Kidney glomerular epithelial cell (primary cell): ENCODE measurements at regions not wholly inside any gene's neighbourhood (a gene's known extent, or its start where the extent isn't known, plus 50 kb on each side); places are given as distances from the start of the nearest gene placed in this dataset.
"Not testable (repeated sequence)": the region's sequence is repeated elsewhere in the genome, so short reads cannot be mapped to it uniquely, and the experiment has no call there.

Source experiments
- DNase-seq: peaks from one replicate; lab custom pipeline; 2025; lab: John Stamatoyannopoulos, UW

DNA sequence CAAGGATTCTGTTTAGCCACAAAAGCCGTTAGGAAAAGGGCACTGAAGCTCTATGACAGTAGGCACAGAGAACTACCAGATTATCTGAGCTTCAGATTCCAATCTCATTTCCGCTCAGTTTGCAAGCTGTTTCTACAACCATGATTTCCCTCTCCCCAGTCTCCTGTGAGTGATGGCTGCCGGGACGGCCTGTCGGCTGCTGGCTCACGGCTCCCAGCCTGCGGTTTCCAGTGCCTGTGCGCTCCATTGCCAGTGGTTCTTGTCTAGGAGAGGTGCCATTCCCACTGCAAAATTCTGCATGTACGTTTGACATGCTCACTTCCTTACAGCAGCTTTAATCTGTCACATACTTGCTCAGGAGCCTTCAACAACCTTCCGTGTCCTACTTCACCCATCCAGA, 429.1 kb upstream of the FRG1 start:
- no peak for DNase-seq

GRCh38 chr4:189513421-189513820, 427.3 kb upstream of the FRG1 start:
- no peak for DNase-seq

DNA sequence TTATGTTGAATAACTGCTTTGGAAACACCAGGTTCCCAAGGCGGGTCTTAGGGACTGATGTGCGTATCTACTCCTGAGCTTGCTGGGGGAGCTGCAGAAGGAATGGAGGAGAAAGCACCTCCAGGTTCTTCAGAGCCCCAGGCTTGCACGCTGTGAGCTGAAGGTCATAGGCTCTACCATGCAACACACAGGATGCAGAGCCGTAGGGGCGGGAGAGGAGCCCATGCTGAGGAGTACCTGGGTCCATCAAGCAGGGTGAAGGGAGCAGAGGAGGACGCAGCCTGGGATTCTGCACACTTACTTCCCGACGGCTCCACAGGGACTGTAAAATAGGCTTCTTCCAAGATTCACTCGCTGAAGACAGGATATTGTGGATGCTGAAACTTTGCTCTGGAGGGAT, 426.5 kb upstream of the FRG1 start:
- DNase-seq: no peak

- no peak for DNase-seq
These were observed 423.8 kb upstream of the FRG1 start for GRCh38 chr4:189516902-189517301.

DNA sequence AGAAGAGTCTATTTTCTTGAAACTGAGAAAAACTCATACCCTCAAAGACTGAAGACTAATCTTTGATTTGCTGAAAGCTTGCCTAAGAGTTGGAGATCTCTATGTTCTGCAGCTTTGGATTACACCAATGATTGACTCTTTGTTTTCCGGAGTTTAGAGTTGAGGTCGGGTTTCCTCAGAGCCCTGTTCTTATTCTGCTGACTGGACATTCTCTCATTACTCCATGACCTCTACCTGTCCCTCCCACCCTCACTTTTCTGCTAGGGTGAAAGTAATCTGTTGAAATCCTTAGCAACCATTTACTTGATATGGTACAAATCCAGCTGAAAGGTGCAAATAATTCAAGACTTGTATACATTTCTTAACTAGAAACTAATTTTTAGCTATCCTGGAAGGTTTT, 421.5 kb upstream of the FRG1 start:
- DNase-seq: no peak

GRCh38 chr4:189525304-189525703, 415.4 kb upstream of the FRG1 start:
- DNase-seq: no peak

GRCh38 chr4:189530848-189531247, 409.8 kb upstream of the FRG1 start:
- DNase-seq: no peak

- DNase-seq: no peak
These were observed 407.1 kb upstream of the FRG1 start for GRCh38 chr4:189533603-189534002.

DNA sequence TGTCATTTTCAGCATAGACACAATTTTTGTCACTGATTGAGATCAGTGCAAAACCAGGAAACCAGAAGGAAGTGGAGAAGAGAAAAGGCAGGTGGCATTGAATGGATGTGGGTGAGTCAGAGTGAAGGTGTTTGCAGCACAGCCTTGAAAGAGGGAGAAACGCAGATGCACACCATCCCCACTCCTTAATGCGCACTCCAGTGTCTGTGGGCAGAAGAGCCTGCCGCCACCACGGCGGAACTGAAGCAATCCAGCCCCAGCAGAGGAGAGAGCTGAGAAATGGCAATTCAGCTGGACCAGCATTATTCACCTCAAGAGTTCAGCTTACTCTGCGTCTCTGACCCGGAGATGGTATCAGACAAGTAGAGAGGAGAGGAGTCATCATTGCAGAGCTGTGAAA, 393.1 kb upstream of the FRG1 start:
- DNase-seq: no peak

DNA sequence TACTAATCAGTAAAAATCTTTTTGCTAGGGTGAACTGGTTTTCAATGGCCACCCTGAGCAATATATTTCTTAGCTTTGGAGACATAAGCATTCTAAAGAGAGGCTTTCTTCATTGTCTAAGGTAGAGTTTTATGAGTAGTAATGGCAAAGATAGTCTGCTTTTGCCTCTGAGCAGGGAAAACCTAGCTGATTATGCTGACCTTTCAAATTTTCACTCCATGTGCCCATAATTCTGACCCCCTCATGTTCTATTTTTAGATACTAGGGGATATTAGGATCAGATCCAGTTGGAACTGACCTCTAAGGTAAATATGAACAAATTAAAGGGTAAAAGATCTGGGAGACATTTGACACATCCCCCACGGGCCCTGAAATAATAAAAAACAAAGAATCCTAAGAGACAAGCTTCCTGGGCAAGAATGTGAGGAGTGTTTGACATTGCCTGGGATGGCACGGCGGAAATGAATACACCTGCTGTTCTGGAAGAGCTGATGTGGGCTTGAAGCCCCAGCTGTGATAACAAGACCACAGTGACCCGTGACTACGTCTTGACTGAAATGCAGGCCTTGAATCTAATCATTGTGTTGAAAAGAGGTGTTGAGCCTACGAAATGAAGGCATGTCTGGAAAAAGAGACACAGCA, 392.1 kb upstream of the FRG1 start:
- DNase-seq: no peak

- not testable (repeated sequence) for DNase-seq
These were observed 388.6 kb upstream of the FRG1 start for GRCh38 chr4:189551931-189552670.

DNA sequence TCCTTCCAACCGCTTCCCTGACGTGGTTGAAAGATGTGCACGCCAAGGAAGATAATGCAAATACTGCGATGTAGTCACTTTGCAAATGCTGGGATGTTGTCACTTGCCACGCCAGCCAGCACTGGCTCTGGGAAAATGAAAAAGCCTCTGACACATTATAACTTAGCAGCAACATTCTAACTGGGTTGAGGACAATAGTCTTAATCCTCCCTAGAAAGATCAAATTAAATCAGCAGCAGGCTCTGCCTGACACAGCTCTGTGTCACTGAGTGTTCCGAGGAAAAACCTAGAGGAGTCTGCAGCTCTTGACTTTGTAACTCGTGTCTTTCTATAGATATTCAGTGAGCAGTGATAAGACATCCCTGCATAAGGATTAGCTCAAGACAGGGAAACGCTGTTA, 380.1 kb upstream of the FRG1 start:
- not testable (repeated sequence) for DNase-seq

GRCh38 chr4:189563751-189564150, 376.9 kb upstream of the FRG1 start:
- not testable (repeated sequence) for DNase-seq

DNA sequence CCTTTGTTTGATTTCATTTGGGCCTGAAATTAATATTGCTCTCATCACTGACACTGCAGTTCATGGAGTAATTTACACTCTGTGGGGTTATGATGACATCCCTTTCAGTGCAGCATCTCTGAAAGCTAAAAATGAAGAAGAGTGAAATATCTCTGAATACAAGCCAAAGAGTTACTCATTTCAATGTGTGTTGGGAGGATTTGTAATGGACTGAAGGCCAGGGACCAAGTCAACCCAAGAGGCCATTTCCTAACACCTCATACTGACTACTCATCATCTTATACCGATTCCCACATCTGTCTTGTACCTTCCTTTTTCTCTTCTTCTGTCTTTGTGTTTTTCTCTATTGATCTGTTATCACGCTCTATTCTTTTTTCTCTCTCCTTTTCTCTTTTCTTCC, 374.4 kb upstream of the FRG1 start:
- DNase-seq: not testable (repeated sequence)

DNA sequence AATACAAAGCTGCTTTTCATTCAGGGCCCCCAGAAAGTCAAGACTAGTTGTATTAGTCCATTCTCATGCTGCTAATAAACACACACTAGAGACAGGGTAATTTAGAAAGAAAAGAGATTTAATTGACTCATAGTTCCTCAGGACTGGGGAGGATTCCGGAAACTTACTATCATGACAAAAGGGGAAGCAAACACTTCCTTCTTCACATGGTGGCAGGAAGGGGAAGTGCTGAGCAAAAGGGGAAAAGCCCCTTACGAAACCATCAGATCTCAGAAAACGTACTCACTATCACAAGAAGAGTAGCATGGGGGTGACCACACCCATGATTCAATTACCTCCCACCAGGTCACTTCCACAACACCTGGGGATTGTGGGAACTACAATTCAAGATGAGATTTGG, 373.8 kb upstream of the FRG1 start:
- DNase-seq: not testable (repeated sequence)

GRCh38 chr4:189579645-189580044, 361.0 kb upstream of the FRG1 start:
- not testable (repeated sequence) for DNase-seq

GRCh38 chr4:189586908-189587632, 353.6 kb upstream of the FRG1 start:
- not testable (repeated sequence) for DNase-seq

- not testable (repeated sequence) for DNase-seq
These were observed 351.5 kb upstream of the FRG1 start for GRCh38 chr4:189589201-189589600.

GRCh38 chr4:189592890-189593289, 347.8 kb upstream of the FRG1 start:
- no peak for DNase-seq

DNA sequence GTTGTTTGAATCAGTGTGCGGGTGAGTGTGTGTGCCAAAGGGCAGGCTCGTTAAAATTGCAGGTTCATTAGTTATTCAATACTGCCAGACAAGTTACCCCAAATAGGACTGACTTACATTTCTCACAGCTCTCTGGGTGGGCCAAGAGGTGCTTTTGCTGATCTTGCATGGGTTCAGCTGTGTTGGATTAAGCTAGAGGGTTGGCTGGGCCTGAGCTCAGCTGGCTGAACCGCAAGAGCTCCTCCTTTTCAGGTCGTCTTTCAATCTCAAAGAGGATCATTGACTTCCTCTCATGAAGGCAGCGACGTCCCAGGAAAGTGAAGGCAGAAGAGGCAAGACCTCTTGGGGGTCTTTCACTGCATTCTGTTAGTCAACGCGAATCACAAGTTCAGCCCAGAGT, 343.3 kb upstream of the FRG1 start:
- no peak for DNase-seq

DNA sequence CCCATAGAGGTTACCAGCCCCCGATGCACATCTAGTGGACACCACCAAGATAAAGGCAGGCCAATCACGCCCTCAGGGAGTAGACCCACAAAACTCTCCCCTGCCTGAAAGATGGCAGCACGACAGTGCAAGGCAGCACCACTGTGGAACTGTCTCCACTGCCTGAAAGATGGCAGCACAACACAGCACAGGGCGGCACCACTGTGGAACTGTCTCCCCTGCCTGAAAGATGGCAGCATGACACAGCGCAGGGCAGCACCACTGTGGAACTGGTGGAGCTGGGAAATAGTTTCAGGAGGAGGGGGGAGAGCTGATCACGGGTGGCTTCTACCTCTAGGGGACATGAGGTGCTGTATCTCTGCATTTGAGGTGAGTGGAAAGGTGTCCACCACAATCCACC, 340.4 kb upstream of the FRG1 start:
- DNase-seq: no peak

GRCh38 chr4:189600718-189601435, 339.8 kb upstream of the FRG1 start:
- DNase-seq: no peak
